K562 (cell line): ENCODE measurements at regions not wholly inside any gene's neighbourhood (a gene's known extent, or its start where the extent isn't known, plus 50 kb on each side); places are given as distances from the start of the nearest gene placed in this dataset.

Experiments
- ATAC-seq: fragments of 200-7000 bp; cut with Tn5 transposase; 3 replicates; pipeline ENCODE4 v1.9.1; 2020; ENCODE audit warnings: moderate library complexity
- BruUV-seq: library from RNA; stranded (reverse); fragments of 400-500 nt; replicated peaks from 2 replicates; lab custom pipeline; 2021; lab: Mats Ljungman, UMichigan
- CTCF ChIA-PET: fragments of 300-600 bp; formaldehyde crosslinking; extraction: SDS; loops from one replicate; lab custom pipeline; 2021; ENCODE audit warnings: low intra/inter-chr PET ratio; lab: Yijun Ruan, JAX
- POLR2A ChIA-PET: fragments of 300-600, 350-650 bp; sonication (Branson Sonifier 250); formaldehyde crosslinking; extraction: SDS; loops from one replicate; lab custom pipeline; 2021; ENCODE audit warnings: antibody characterized with exemption, inconsistent platforms; lab: Yijun Ruan, JAX
- DNase-seq, 4 experiments: peaks; one replicate each; pipeline versions ENCODE4 v3.0.0 to v3.0.0-alpha.2; 2011 to 2018; ENCODE audit warnings: low spot score in 3 of 4, mixed read lengths in 3 of 4; ENCODE audit errors: extremely low read depth in 1 of 4
- FAIRE-seq: peaks from 2 replicates; lab custom pipeline; 2011; peaks lifted over from hg19 to GRCh38; lab: Jason Lieb, UNC
- H2AFZ ChIP-seq: 2 replicates; pipeline ENCODE4 v1.6.0; 2011; ENCODE audit warnings: low read depth, low read length, control low read depth, inconsistent platforms
- H3K27ac ChIP-seq: fragments of 200-600 bp; 3 replicates; pipeline ENCODE4 v1.8.0; 2011; ENCODE audit warnings: low read depth, mild to moderate bottlenecking, control low read depth, inconsistent platforms, low read length, moderate library complexity, mixed read lengths; ENCODE audit errors: extremely low read depth
- H3K27me3 ChIP-seq, 2 experiments: fragments of 300-600 bp in 1 of 2; 2 replicates in 1 of 2; 3 replicates in 1 of 2; pipeline versions ENCODE4 v1.6.0 to v1.8.0; 2011; ENCODE audit warnings: inconsistent platforms in 2 of 2, low read length in 2 of 2, mild to moderate bottlenecking in 1 of 2, mixed read lengths in 1 of 2, moderate library complexity in 1 of 2; ENCODE audit not compliant: control insufficient read depth in 2 of 2, insufficient read depth in 2 of 2
- H3K36me3 ChIP-seq: fragments of 300-600 bp; 3 replicates; pipeline ENCODE4 v1.8.0; 2011; ENCODE audit warnings: mild to moderate bottlenecking, low read length, inconsistent platforms; ENCODE audit not compliant: control insufficient read depth, insufficient read depth
- H3K4me1 ChIP-seq, 2 experiments: fragments of 200-600 bp in 1 of 2; replicated peaks in 1 of 2; 2 replicates in 1 of 2; 3 replicates in 1 of 2; pipeline versions ENCODE4 v1.5.1 to v1.8.0; 2011; ENCODE audit warnings: inconsistent platforms in 2 of 2, low read length in 2 of 2, mild to moderate bottlenecking in 1 of 2, mixed read lengths in 1 of 2, moderate library complexity in 1 of 2; ENCODE audit not compliant: control insufficient read depth in 2 of 2, insufficient read depth in 2 of 2
- H3K4me2 ChIP-seq: 2 replicates; pipeline ENCODE4 v1.6.1; 2011; ENCODE audit warnings: low read length, control low read depth, inconsistent platforms, mixed read lengths; ENCODE audit not compliant: insufficient read depth
- H3K4me3 ChIP-seq: fragments of 200-600 bp; sonication (generic), shearing (Covaris generic); 2 replicates; pipeline ENCODE4 v1.5.1; 2016; ENCODE audit warnings: control low read depth, inconsistent platforms
- H3K79me2 ChIP-seq: fragments of 200-600 bp; 3 replicates; pipeline ENCODE4 v1.8.0; 2011; ENCODE audit warnings: low read length, inconsistent platforms; ENCODE audit not compliant: control insufficient read depth, insufficient read depth
- H3K9ac ChIP-seq, 2 experiments: 2 replicates each; pipeline versions ENCODE4 v1.6.0 to v1.6.1; 2011; ENCODE audit warnings: low read depth in 2 of 2, low read length in 2 of 2, control low read depth in 1 of 2, inconsistent platforms in 1 of 2, mild to moderate bottlenecking in 1 of 2, mixed read lengths in 1 of 2; ENCODE audit not compliant: insufficient read depth in 1 of 2
- H3K9me1 ChIP-seq: one replicate; pipeline ENCODE4 v1.6.0; 2011; ENCODE audit warnings: inconsistent platforms, mild to moderate bottlenecking, low read length, moderate library complexity; ENCODE audit not compliant: control insufficient read depth, insufficient read depth
- H3K9me3 ChIP-seq: replicated peaks from 2 replicates; pipeline ENCODE4 v1.5.1; 2011; ENCODE audit warnings: low read depth, low read length, inconsistent platforms; ENCODE audit not compliant: control insufficient read depth, insufficient read depth
- H4K20me1 ChIP-seq: replicated peaks from 2 replicates; pipeline ENCODE4 v1.6.1; 2011; ENCODE audit warnings: low read length, inconsistent platforms, mixed read lengths; ENCODE audit not compliant: control insufficient read depth, insufficient read depth
- CHD4 ChIP-seq: fragments of 200-600 bp; sonication (generic); IDR thresholded peaks from 3 replicates; pipeline ENCODE4 v1.6.1; 2012; ENCODE audit warnings: low read depth, mild to moderate bottlenecking, mixed read lengths, low read length, inconsistent platforms; ENCODE audit not compliant: insufficient read depth, insufficient replicate concordance, poor library complexity, severe bottlenecking
- MAX ChIP-seq: sonication (generic); formaldehyde crosslinking; IDR thresholded peaks from 2 replicates; pipeline ENCODE4 v1.9.0; 2022; ENCODE audit warnings: mild to moderate bottlenecking, missing genetic modification reagents
- TOE1 ChIP-seq, 2 experiments: fragments of 450-650 bp in 1 of 2; sonication (generic) in 1 of 2; formaldehyde crosslinking in 1 of 2; IDR thresholded peaks; 2 replicates each; pipeline versions ENCODE4 v1.7.1 to v1.8.0; 2016 to 2022; ENCODE audit warnings: borderline replicate concordance in 2 of 2, mild to moderate bottlenecking in 2 of 2, antibody characterized with exemption in 1 of 2, inconsistent platforms in 1 of 2, low read depth in 1 of 2, missing genetic modification reagents in 1 of 2, moderate library complexity in 1 of 2
- WGBS: fragments of 100-300 bp; shearing (Covaris generic); methylation state at CpG from one replicate; pipeline ENCODE4 v1.1.6; 2016; ENCODE audit warnings: low coverage, mixed read lengths; ENCODE audit not compliant: insufficient coverage; ENCODE audit errors: missing lambda C conversion rate; 5-methylcytosine and 5-hydroxymethylcytosine counted together
- in situ Hi-C: fragments of 300-500 bp; cut with MboI; formaldehyde crosslinking; loops from 4 replicates; pipeline ENCODE4 v1.15.0; 2018; ENCODE audit warnings: inconsistent platforms, mixed read lengths
- intact Hi-C: fragments of 100-400 bp; cut with micrococcal nuclease; formaldehyde crosslinking; loops from 2 replicates; pipeline ENCODE4 v1.14.2; 2022

GRCh38 chr10:30233186-30233959 is 115.7 kb downstream of the MTPAP start:
- no peak overlapping the region for H2AFZ ChIP-seq
- H3K79me2 ChIP-seq = no peaks in the 10 kb centered on the region
- in situ Hi-C loops (loop anchor here (10.0 kb wide), 1 partner anchor 229 kb away; no protein-coding TSS in a partner anchor), intact Hi-C loops (no loop called here)
- TF ChIP-seq MAX (no peak), CHD4 (no peak), TOE1 (IDR thresholded peaks at IDR 0.05; ENCODE audit: borderline replicate concordance) (no peak), TOE1 (CRISPR knock-in tag; IDR thresholded peaks at IDR 0.05; ENCODE audit: borderline replicate concordance, low read depth) (no peak)
- ATAC-seq (no peak), FAIRE-seq (no peak), DNase-seq (no peak)
- H4K20me1 ChIP-seq = no peaks in the 10 kb centered on the region
- WGBS = 0% methylated on average over 4 of the region's 4 CpGs
- CTCF ChIA-PET = no interaction called here
- H3K9ac ChIP-seq = no peak overlapping the region
- no peak overlapping the region for H3K4me2 ChIP-seq
- no peak overlapping the region for H3K4me3 ChIP-seq
- H3K9me1 ChIP-seq = no peaks in the 10 kb centered on the region
- H3K36me3 ChIP-seq = no peaks in the 10 kb centered on the region
- no peaks in the 10 kb centered on the region for H3K9me3 ChIP-seq
- POLR2A ChIA-PET = no interaction called here
- H3K4me1 ChIP-seq = no peaks in the 10 kb centered on the region
- H3K27ac ChIP-seq = no peak overlapping the region
- BruUV-seq = no TSS peak
- H3K27me3 ChIP-seq = peaks cover 2 to 9% of the 10 kb centered on the region in 2 experiments; a peak in 3 of 5 replicates
